Stimulated activated CD4-positive, alpha-beta T cell treated with anti-CD3 and anti-CD28 coated beads, Interleukin-2, amount 100 ng/mL, for 48 hours (primary cell): ENCODE measurements at regions not wholly inside any gene's neighbourhood (a gene's known extent, or its start where the extent isn't known, plus 50 kb on each side); places are given as distances from the start of the nearest gene placed in this dataset.

Experiments used
- DNase-seq, 2 donors: peaks; one replicate each; pipeline ENCODE4 v3.0.0-alpha.2; 2020

GRCh38 chr10:128222332-128222849 is 96.2 kb upstream of the MKI67 start:
- DNase-seq, result no peak

- DNase-seq, result no peak
Measured at GRCh38 chr10:128230401-128230800, 104.2 kb upstream of the MKI67 start.

DNA sequence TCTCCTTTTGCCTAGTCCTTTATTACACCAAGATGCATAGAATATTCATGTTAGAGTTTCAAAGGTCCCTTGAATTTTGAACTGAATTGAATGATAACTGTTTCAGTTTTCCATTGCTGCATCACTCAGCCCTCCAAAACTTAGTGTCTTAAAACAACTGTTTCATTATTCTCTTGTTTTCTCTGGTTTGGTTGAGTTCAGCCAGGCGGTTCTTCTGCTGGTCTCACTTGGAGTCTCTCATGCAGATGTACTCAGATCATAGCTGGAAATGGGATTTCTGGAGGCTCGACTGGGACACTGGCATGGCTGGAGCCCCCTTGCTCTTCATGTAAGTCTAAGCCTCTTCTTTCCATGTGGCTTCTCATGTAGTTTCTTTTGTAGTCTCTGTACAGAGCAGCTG is 107.2 kb upstream of the MKI67 start:
- no peak for DNase-seq

DNA sequence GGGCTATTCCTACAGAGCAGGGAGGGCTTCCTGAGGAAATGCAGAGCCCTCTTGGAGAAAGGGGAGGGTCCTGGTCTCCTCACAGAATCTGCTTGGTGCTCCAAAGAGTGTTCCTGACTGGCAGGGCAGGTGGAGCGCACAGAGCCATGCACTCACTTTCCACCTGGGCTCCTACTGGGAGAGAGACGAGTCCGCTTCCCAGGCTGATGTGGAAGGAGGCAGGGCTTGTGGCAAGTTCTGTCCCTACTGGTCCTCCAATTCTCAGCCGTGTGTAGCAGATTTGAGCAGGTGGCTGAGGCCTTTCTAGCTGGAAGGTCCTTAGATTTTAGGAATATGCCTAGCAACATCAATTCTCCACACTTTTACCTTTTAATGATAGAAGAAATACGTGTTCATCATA is 111.5 kb upstream of the MKI67 start:
- no peak for DNase-seq

GRCh38 chr10:128241023-128241422 is 114.8 kb upstream of the MKI67 start:
- DNase-seq, result no peak

DNA sequence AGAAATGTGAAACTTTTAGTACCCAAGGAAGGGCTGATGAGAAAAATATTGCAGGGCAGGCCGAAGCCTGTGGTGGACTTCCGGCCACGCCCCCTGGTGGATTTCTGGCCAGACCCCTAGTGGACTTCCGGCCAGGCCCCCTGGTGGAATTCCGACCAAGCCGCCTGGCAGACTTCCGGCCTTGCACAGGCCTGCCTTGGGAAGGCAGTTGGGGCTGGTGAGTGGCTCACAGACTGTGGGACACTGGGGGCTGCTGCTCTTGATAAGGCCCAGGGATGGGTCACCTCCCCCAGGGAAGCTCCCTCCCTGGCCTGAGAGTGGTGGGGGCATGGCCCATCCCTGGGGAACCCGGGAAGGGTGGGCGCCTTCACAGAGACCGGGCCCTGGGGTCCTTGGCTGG is 116.4 kb upstream of the MKI67 start:
- DNase-seq, result no peak

DNA sequence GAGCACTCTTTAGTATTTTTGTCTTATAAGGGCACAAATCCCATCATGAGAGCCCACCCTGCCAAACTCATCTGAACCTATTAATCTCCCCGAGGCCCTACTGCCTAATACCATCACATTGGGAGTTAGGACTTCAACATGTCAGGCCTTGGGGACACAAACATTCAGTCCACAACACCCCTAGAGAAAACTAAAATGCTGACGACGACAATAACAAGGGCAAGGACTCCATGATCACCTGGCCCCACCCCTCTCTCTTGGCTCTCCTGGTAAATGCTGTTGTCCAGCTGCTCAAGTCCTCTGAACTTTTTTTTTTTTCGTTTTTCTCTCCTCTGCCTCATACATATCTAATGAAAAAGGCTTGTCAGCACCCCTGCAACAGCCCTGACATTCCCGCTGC is 118.8 kb upstream of the MKI67 start:
- no peak for DNase-seq

DNA sequence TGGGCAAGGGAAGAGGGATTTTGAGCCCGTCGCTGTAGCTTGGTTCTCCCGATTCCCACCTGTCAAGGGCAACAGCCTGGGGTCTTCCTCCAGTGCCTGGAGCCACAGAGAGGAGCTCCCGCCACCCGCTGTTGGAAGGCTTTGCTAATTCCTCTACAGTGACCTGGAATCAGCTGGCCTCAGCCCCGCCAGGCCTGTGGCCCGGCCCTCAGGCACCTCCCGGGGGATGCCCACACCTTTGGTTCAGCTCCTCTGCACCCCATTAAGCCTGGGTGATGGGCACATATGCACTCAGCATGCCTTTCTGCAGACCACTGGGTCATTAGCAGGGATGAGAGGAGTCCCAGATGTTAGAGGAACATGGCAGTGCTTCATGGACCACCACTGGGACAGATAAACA is 121.4 kb upstream of the MKI67 start:
- DNase-seq, result no peak

DNA sequence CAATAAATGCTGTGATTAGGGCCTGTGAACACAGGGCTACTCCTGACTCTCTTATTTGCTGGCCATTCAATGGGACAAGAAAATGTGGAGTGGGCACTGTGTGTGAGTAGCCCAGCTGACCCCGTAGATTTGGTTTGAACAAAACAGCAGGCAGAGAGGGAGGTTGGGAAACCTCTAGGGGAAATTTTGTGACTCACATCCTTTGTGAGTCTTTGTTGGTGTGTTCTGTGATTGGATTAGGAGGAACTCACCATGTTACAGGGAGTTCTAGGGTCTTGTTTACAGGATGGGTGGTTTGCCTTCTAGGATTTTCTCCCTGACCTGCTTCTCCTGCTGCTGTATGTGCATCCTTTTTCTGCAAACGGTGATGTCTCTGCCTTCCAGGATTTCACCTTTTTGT is 128.3 kb upstream of the MKI67 start:
- no peak for DNase-seq

DNA sequence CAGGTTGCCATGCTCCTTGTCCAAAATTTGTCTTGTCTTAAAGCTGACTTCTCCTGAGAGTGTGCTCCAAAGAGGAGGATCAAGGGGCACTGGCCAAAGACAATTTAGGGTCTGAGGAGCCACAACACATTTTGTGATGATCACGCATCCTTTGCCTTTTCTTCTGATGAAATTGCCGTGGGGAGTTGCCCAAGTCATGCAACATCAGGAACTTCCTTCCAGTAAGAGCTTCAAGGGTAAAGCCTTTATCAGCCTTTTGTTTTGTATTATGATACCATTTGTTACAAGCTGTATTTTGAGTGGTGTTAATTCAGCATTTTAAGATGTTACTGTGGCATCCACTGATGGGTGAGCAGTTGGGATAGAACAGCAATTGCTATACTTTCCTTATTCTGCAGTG is 131.2 kb upstream of the MKI67 start:
- DNase-seq, result no peak

- DNase-seq, result no peak
Measured at GRCh38 chr10:128258421-128258976, 132.3 kb upstream of the MKI67 start.

DNA sequence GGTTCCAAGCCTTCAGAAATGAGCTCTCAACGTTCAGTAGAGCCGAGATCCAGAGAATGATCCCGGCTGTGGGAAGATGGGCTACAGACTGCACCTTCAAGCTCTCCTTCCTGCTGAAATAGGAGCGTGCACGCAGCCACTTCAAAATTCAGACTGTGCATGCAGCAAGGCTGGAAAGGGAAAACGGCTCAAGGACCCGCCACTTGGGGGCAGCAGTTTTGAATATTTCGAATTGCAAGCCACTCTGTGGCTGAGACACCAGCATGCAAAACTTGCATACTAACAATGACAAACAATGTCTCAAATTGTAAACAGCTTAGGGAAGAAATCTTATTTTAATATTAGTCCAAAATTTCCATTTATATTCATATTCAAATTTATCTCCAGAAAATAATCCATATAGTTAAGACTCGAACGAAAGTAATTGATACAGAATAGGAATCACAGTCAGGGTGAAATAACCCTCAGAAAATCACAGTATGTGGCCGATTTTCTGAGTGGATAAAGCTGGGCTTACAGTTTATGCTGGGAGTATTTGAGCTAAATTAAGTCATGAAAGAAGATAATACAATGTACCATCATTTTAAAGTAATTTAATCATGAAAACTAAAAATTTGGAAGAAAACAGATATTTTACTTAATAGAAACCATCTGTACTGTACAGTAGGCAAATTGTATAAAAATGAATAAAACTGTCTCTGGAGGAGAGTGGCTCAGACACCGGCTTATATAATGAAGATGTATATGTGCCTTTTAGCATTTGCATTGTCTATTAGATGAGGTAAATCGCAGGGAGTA is 137.9 kb upstream of the MKI67 start:
- DNase-seq, result peak; percentile 51 to 52

DNA sequence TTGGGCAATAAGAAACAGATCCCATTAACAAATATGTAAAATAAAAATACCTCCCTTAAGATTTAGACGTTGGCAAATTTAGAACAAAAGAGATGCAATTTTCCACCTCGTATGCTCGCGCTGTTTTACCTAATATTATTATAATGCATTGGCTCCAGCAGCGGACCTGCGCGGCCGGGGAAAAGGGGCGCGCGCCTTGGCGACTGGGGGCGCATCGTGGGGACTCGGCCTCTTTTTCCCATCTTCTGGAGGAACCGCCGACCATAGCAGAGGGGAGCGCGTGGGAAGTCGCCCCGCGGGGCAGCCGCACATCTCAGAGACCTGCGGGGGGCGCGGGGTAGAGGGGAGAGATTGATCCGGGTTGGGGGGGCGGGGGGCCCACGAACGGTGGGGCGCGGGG is 139.4 kb upstream of the MKI67 start:
- DNase-seq, result no peak

GRCh38 chr10:128267581-128267980 is 141.4 kb upstream of the MKI67 start:
- no peak for DNase-seq

DNA sequence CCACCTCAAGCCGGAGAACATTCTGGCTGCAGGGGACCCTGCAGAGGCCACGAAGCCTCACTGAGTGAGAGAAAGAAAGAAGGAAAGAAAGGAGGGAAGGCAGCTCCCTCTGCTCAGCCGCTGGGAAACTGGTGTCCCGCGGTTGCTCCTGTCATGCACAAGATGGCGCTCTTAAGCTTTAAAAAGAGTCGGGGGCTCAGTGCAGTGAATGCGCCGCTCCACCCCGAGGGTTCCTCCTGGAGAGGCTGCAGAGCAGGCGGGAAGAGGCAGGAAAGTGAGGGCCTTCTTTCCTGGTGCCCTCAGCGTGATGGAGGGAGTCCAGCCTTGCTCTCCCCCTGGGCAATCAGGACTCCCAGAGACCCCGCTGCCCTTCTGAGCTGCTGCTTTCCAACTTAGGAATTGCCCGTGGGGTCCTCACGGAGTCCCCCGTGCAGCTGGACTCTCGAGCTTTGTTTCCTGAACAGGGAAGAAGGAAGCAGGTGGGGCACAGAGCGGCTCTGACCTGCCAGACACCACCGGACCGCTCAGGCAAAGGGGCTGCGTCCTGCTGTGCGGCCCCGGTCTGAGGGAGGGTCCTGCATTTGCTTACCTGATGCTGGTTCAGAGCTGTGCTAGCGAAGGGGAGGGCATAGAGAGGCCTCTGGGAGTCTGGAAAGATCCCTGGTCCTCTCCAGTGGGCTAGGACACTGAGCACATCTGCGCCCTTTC is 141.9 kb upstream of the MKI67 start:
- peak; percentile 7 to 20 for DNase-seq

DNA sequence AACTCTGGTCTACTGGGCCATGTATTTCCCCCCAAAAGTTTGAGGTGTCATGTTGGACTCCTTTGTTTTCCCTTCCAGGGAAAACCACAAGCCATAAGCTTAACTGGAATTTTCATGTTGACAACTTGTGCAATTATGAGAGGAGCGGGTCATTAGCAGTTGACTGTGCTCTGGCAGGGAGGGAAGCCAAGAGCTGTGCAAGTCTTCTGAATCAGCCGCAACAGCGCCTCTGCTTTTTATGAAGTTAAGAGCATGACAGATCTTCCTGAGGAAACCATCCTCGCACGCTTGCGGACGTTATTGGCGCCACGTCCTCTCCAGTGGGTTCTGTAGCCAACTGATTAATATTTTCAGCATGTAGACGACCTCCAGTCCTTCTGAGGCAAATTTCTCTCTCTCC is 148.7 kb upstream of the MKI67 start:
- DNase-seq, result peak in 1 of 2 donors; percentile 2

GRCh38 chr10:128275388-128276177 is 149.4 kb upstream of the MKI67 start:
- DNase-seq, result no peak

DNA sequence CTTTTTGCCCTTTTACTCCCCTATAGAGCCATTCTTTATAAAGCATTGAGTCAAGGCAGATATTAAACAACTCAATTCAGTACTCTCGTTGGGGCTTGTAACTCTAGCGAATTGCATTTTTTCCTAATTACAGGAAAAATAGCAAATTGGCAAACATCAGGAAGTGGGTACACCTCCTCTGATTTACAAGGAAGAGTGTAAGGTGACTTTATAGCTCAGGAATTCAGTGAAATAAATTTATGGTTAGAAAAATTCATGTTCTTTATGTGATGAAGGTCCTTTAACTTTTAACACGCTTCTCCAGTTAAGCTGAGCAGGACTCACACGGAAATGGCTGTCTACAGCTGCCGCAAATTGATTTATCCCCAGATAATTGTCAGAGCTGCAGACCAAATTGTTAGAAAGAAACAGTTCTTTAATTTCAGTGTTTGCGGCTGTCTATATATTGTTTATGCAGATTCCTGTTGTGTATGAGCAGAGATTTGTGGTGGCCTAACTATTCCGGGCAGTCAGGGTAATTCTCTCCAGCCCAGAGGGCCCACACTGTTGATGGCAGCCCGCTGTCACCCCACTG is 151.1 kb upstream of the MKI67 start:
- no peak for DNase-seq

DNA sequence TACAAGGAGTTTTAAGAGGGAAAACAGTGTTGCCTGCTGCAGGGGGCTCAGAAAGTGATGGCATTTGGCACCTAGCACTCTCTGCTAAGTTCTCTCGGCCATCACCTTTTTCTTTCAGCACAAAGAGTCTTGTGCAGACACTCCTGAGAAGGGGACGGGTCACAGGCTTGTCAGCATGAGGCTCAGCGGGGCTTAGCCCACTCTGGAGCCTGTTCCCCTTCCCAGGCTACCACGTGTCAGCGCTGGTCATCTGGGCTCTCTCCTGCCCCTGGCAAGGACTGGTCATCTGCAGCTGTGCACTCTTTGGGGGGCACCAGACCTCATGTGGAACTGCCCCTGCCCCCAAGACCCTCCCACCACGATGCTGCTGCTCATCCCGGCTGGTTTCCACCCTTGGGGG is 152.1 kb upstream of the MKI67 start:
- no peak for DNase-seq

DNA sequence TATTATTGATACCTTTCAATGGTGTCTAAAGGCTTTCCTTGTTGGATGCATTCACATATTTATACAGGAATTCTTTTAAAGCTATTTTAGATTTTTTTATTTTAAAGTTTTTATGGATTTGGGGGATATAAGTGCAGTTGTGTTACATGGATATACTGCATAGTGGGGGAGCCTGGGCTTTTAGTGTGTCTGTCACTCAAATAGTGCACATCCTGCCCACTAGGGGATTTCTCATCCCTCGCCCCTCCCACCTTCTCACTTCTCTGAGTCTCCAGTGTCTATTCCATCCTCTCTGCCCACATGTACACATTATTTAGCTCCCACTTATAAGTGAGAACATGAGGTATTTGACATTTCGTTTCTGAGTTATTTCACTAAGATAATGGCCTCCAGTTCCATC is 154.0 kb upstream of the MKI67 start:
- no peak for DNase-seq

GRCh38 chr10:128281343-128281742 is 155.1 kb upstream of the MKI67 start:
- DNase-seq, result no peak

DNA sequence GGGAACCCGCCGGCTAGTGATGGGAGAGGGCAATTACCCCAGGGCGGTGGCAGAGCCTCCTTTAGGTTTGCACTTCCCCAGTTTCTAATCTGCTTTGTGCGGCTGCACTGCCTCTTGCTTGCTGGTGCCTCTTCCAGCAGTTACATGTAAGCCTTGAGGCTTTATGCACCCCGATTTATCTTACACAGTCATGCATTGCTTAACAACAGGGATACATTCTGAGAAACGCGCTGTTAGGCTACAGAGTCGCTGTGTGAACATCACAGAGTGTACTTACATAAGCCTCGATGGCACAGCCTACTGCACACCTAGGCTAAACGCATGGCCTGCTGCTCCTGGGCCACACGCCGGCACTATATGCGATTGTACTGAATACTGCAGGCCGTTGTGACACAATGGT is 155.6 kb upstream of the MKI67 start:
- DNase-seq, result no peak
